Vagina (tissue), 2 donors: ENCODE measurements at regions not wholly inside any gene's neighbourhood (a gene's known extent, or its start where the extent isn't known, plus 50 kb on each side); places are given as distances from the start of the nearest gene placed in this dataset.

Experiments
- DNase-seq, 2 donors: peaks; one replicate each; pipeline ENCODE4 v3.0.0-alpha.2; 2017; ENCODE audit errors: extremely low spot score in 2 of 2
- H3K27ac ChIP-seq: fragments of 200-600 bp; sonication (generic); one replicate; pipeline ENCODE4 v1.5.1; 2019
- H3K27me3 ChIP-seq: fragments of 200-600 bp; sonication (generic); one replicate; pipeline ENCODE4 v1.5.1; 2019
- H3K36me3 ChIP-seq, 2 donors: fragments of 200-600 bp; sonication (generic); one replicate each; pipeline ENCODE4 v1.5.1; 2017 to 2019
- H3K4me1 ChIP-seq: fragments of 200-600 bp; sonication (generic); one replicate; pipeline ENCODE4 v1.5.1; 2019
- H3K4me3 ChIP-seq, 2 donors: fragments of 200-600 bp; sonication (generic); 1 replicate in 1 of 2; 2 replicates in 1 of 2; pipeline ENCODE4 v1.5.1; 2016 to 2019
- H3K9me3 ChIP-seq: fragments of 200-600 bp; sonication (generic); one replicate; pipeline ENCODE4 v1.5.1; 2019
- CTCF ChIP-seq, 3 experiments: fragments of 450-650 bp in 2 of 3; fragments of 200-600 bp in 1 of 3; sonication (generic) in 1 of 3; IDR thresholded peaks; one replicate each; pipeline ENCODE4 v1.5.1; 2017 to 2019; ENCODE audit warnings: antibody characterized with exemption in 3 of 3, mild to moderate bottlenecking in 2 of 3, moderate library complexity in 2 of 3
- POLR2A ChIP-seq, 2 donors: fragments of 450-650 bp; IDR thresholded peaks; one replicate each; pipeline ENCODE4 v1.6.1; 2017; ENCODE audit warnings: antibody characterized with exemption in 2 of 2, mild to moderate bottlenecking in 2 of 2, moderate library complexity in 2 of 2
- POLR2AphosphoS5 ChIP-seq, 2 donors: sonication (generic); formaldehyde crosslinking; IDR thresholded peaks; one replicate each; pipeline ENCODE4 v1.9.0; 2017; ENCODE audit warnings: antibody characterized with exemption in 2 of 2, mild to moderate bottlenecking in 2 of 2, low read depth in 1 of 2; ENCODE audit not compliant: insufficient read depth in 1 of 2
- intact Hi-C: fragments of 100-400 bp; cut with DNase I; formaldehyde crosslinking; loops from one replicate; pipeline ENCODE4 v1.15.1; 2023

GRCh38 chr4:12286351-12286750 is 857.7 kb upstream of the HS3ST1 start:
- Histone ChIP-seq H3K36me3 (no peaks in the 10 kb centered on the region), H3K9me3 (no peaks in the 10 kb centered on the region), H3K27ac (no peak overlapping the region), H3K27me3 (no peaks in the 10 kb centered on the region), H3K4me1 (no peaks in the 10 kb centered on the region), H3K4me3 (no peak overlapping the region)
- intact Hi-C loops: no loop called here
- DNase-seq: no peak
- no peak for TF ChIP-seq CTCF (IDR thresholded peaks at IDR 0.05)
- no peak for TF ChIP-seq POLR2A (IDR thresholded peaks at IDR 0.05)
- no peak for TF ChIP-seq POLR2AphosphoS5 (IDR thresholded peaks at IDR 0.05; ENCODE audit: insufficient read depth in 1 of 2, low read depth in 1 of 2)

- H3K27me3 ChIP-seq: no peaks in the 10 kb centered on the region
- no peaks in the 10 kb centered on the region for H3K36me3 ChIP-seq
- TF ChIP-seq POLR2AphosphoS5 (IDR thresholded peaks at IDR 0.05; ENCODE audit: insufficient read depth in 1 of 2, low read depth in 1 of 2) (no peak), CTCF (IDR thresholded peaks at IDR 0.05) (no peak), POLR2A (IDR thresholded peaks at IDR 0.05) (no peak)
- no peak for DNase-seq
- intact Hi-C loops: no loop called here
- H3K27ac ChIP-seq: no peak overlapping the region
- no peaks in the 10 kb centered on the region for H3K4me1 ChIP-seq
- no peak overlapping the region for H3K4me3 ChIP-seq
- no peaks in the 10 kb centered on the region for H3K9me3 ChIP-seq
These were observed 841.9 kb upstream of the HS3ST1 start for GRCh38 chr4:12270546-12270945.

- Histone ChIP-seq H3K4me1 (no peaks in the 10 kb centered on the region), H3K27me3 (no peaks in the 10 kb centered on the region), H3K9me3 (no peaks in the 10 kb centered on the region), H3K36me3 (no peaks in the 10 kb centered on the region), H3K27ac (no peak overlapping the region), H3K4me3 (no peak overlapping the region)
- intact Hi-C loops: no loop called here
- no peak for DNase-seq
- TF ChIP-seq POLR2AphosphoS5 (IDR thresholded peaks at IDR 0.05; ENCODE audit: insufficient read depth in 1 of 2, low read depth in 1 of 2): no peak
- TF ChIP-seq POLR2A (IDR thresholded peaks at IDR 0.05): no peak
- TF ChIP-seq CTCF (IDR thresholded peaks at IDR 0.05): no peak
These were observed 836.9 kb upstream of the HS3ST1 start for GRCh38 chr4:12265554-12265953.

- Histone ChIP-seq H3K9me3 (no peaks in the 10 kb centered on the region), H3K27me3 (no peaks in the 10 kb centered on the region), H3K36me3 (no peaks in the 10 kb centered on the region), H3K4me1 (no peaks in the 10 kb centered on the region), H3K27ac (no peak overlapping the region), H3K4me3 (no peak overlapping the region)
- no peak for TF ChIP-seq CTCF (IDR thresholded peaks at IDR 0.05)
- no peak for TF ChIP-seq POLR2AphosphoS5 (IDR thresholded peaks at IDR 0.05; ENCODE audit: insufficient read depth in 1 of 2, low read depth in 1 of 2)
- no peak for TF ChIP-seq POLR2A (IDR thresholded peaks at IDR 0.05)
- DNase-seq: no peak
- intact Hi-C loops: no loop called here
These were observed 831.8 kb upstream of the HS3ST1 start for GRCh38 chr4:12260453-12260852.

- DNase-seq: no peak
- H3K4me1 ChIP-seq: no peaks in the 10 kb centered on the region
- intact Hi-C loops: no loop called here
- no peak overlapping the region for H3K27ac ChIP-seq
- H3K4me3 ChIP-seq: no peak overlapping the region
- H3K36me3 ChIP-seq: no peaks in the 10 kb centered on the region
- no peaks in the 10 kb centered on the region for H3K27me3 ChIP-seq
- TF ChIP-seq POLR2A (IDR thresholded peaks at IDR 0.05): no peak
- TF ChIP-seq POLR2AphosphoS5 (IDR thresholded peaks at IDR 0.05; ENCODE audit: insufficient read depth in 1 of 2, low read depth in 1 of 2): no peak
- no peak for TF ChIP-seq CTCF (IDR thresholded peaks at IDR 0.05)
- no peaks in the 10 kb centered on the region for H3K9me3 ChIP-seq
These were observed 816.3 kb upstream of the HS3ST1 start for GRCh38 chr4:12244973-12245372.
